B cell (primary cell): ENCODE measurements at regions not wholly inside any gene's neighbourhood (a gene's known extent, or its start where the extent isn't known, plus 50 kb on each side); places are given as distances from the start of the nearest gene placed in this dataset.
"Not testable (repeated sequence)": the region's sequence is repeated elsewhere in the genome, so short reads cannot be mapped to it uniquely, and the experiment has no call there.

Experiments
- ATAC-seq: fragments of 200-7000 bp; cut with Tn5 transposase; one replicate; pipeline ENCODE4 v1.10.0; 2021; ENCODE audit warnings: low read depth, mild to moderate bottlenecking, moderate number of reproducible peaks, moderate library complexity
- CTCF ChIA-PET: fragments of 350-600 bp; sonication (Branson Sonifier 250); formaldehyde crosslinking; loops from one replicate; lab custom pipeline; 2021; ENCODE audit warnings: antibody characterized with exemption, inconsistent platforms; lab: Charles Lee
- POLR2A ChIA-PET: fragments of 350-600 bp; sonication (Branson Sonifier 250); formaldehyde crosslinking; loops from one replicate; lab custom pipeline; 2021; ENCODE audit warnings: antibody characterized with exemption; lab: Charles Lee
- DNase-seq: peaks from one replicate; pipeline ENCODE4 v3.0.0; 2013
- H2AFZ ChIP-seq: 2 replicates; pipeline ENCODE4 v1.6.1; 2012; ENCODE audit warnings: mild to moderate bottlenecking, low read depth, low read length; ENCODE audit not compliant: insufficient read depth, poor library complexity, severe bottlenecking
- H3K27ac ChIP-seq, 2 donors: 1 replicate in 1 of 2; 2 replicates in 1 of 2; pipeline ENCODE4 v1.5.1; 2012 to 2013; ENCODE audit warnings: low read length in 2 of 2, mild to moderate bottlenecking in 2 of 2, moderate library complexity in 1 of 2
- H3K27me3 ChIP-seq, 4 experiments: fragments of 200-600 bp in 1 of 4; sonication (generic) in 1 of 4; replicated peaks in 1 of 4; 1 replicate in 2 of 4; 2 replicates in 2 of 4; pipeline versions ENCODE4 v1.6.1 to v1.7.0; 2013 to 2016; ENCODE audit warnings: low read length in 3 of 4, mild to moderate bottlenecking in 2 of 4, mixed read lengths in 1 of 4, moderate library complexity in 1 of 4; ENCODE audit not compliant: insufficient read depth in 4 of 4, control insufficient read depth in 3 of 4; ENCODE audit errors: control extremely low read depth in 1 of 4
- H3K36me3 ChIP-seq, 2 experiments: replicated peaks in 1 of 2; 1 replicate in 1 of 2; 2 replicates in 1 of 2; pipeline versions ENCODE4 v1.6.1 to v1.7.1; 2013; ENCODE audit warnings: low read length in 1 of 2; ENCODE audit not compliant: insufficient read depth in 2 of 2, control insufficient read depth in 1 of 2; ENCODE audit errors: control extremely low read depth in 1 of 2, extremely low read depth in 1 of 2
- H3K4me1 ChIP-seq, 2 donors: fragments of 200-600 bp in 1 of 2; sonication (generic) in 1 of 2; 1 replicate in 1 of 2; 2 replicates in 1 of 2; pipeline versions ENCODE4 v1.5.1 to v1.6.1; 2013 to 2017; ENCODE audit warnings: low read length in 2 of 2; ENCODE audit not compliant: control insufficient read depth in 2 of 2, insufficient read depth in 2 of 2
- H3K4me2 ChIP-seq: replicated peaks from 2 replicates; pipeline ENCODE3; 2012; ENCODE audit warnings: mild to moderate bottlenecking, low read depth, low read length; ENCODE audit not compliant: poor library complexity, severe bottlenecking
- H3K4me3 ChIP-seq, 5 experiments: fragments of 200-600 bp in 1 of 5; sonication (generic) in 1 of 5; 1 replicate in 3 of 5; 2 replicates in 2 of 5; pipeline versions ENCODE4 v1.5.1 to v1.7.0; 2011 to 2016; ENCODE audit warnings: low read length in 4 of 5, mild to moderate bottlenecking in 4 of 5, low read depth in 2 of 5, control low read depth in 1 of 5, moderate library complexity in 1 of 5; ENCODE audit not compliant: insufficient read depth in 1 of 5; ENCODE audit errors: control extremely low read depth in 1 of 5, extremely low read depth in 1 of 5
- H3K79me2 ChIP-seq: fragments of 200-600 bp; sonication (generic); one replicate; pipeline ENCODE4 v1.6.0; 2016; ENCODE audit warnings: low read length; ENCODE audit not compliant: control insufficient read depth, insufficient read depth
- H3K9ac ChIP-seq: fragments of 200-600 bp; sonication (generic); 2 replicates; pipeline ENCODE4 v1.6.1; 2017; ENCODE audit warnings: mild to moderate bottlenecking, low read length, moderate library complexity
- H3K9me3 ChIP-seq, 3 donors: one replicate each; pipeline versions ENCODE4 v1.6.1 to v1.7.1; 2013; ENCODE audit warnings: low read length in 2 of 3; ENCODE audit not compliant: control insufficient read depth in 2 of 3, insufficient read depth in 1 of 3; ENCODE audit errors: control extremely low read depth in 1 of 3
- H4K20me1 ChIP-seq: 2 replicates; pipeline ENCODE4 v1.6.0; 2012; ENCODE audit warnings: mild to moderate bottlenecking, low read length; ENCODE audit not compliant: insufficient read depth, control insufficient read depth, poor library complexity, severe bottlenecking
- H3K27ac Mint-ChIP-seq: one replicate; pipeline ENCODE4 v1.8.0; 2021; ENCODE audit warnings: mixed read lengths
- H3K27me3 Mint-ChIP-seq: one replicate; pipeline ENCODE4 v1.8.0; 2021; ENCODE audit warnings: mixed read lengths
- H3K4me1 Mint-ChIP-seq: one replicate; pipeline ENCODE4 v1.8.0; 2021; ENCODE audit warnings: mixed read lengths
- H3K4me3 Mint-ChIP-seq: one replicate; pipeline ENCODE4 v1.8.0; 2021; ENCODE audit warnings: mixed read lengths
- H3K9me3 Mint-ChIP-seq: one replicate; pipeline ENCODE4 v1.8.0; 2022; ENCODE audit warnings: mixed read lengths; ENCODE audit not compliant: insufficient read depth
- CTCF ChIP-seq: fragments of 200-600 bp; IDR thresholded peaks from one replicate; pipeline ENCODE4 v1.8.0; 2022; ENCODE audit warnings: antibody characterized with exemption, mild to moderate bottlenecking
- EZH2 ChIP-seq: IDR thresholded peaks from 2 replicates; pipeline ENCODE4 v1.6.1; 2012; ENCODE audit warnings: borderline replicate concordance, low read depth, mild to moderate bottlenecking, moderate library complexity, low read length; ENCODE audit not compliant: insufficient read depth, poor library complexity, severe bottlenecking
- WGBS: methylation state at CpG from one replicate; pipeline ENCODE4 v1.1.5; 2013; ENCODE audit warnings: missing lambda C conversion rate; ENCODE audit not compliant: insufficient coverage; 5-methylcytosine and 5-hydroxymethylcytosine counted together
- intact Hi-C: fragments of 100-400 bp; cut with micrococcal nuclease; formaldehyde crosslinking; loops from one replicate; pipeline ENCODE4 v1.10.0; 2022

GRCh38 chr2:35114765-35115164, 1240.8 kb upstream of the CRIM1 start:
- intact Hi-C loops, result no loop called here
- no peaks in the 10 kb centered on the region for H3K4me1 Mint-ChIP-seq
- H3K27me3 ChIP-seq, result no peaks in the 10 kb centered on the region
- ChIA-PET POLR2A (no interaction called here), CTCF (no interaction called here)
- H3K4me3 ChIP-seq, result no peak overlapping the region
- ATAC-seq (no peak), DNase-seq (no peak)
- H3K9me3 Mint-ChIP-seq, result no peaks in the 10 kb centered on the region
- H3K27me3 Mint-ChIP-seq, result no peaks in the 10 kb centered on the region
- no peak overlapping the region for H2AFZ ChIP-seq
- no peak overlapping the region for H3K4me2 ChIP-seq
- no peaks in the 10 kb centered on the region for H3K79me2 ChIP-seq
- H3K9ac ChIP-seq, result no peak overlapping the region
- no peaks in the 10 kb centered on the region for H3K36me3 ChIP-seq
- H4K20me1 ChIP-seq, result no peaks in the 10 kb centered on the region
- no peaks in the 10 kb centered on the region for H3K4me1 ChIP-seq
- no peak overlapping the region for H3K27ac ChIP-seq
- 100% methylated on average over 1 of the region's 2 CpGs for WGBS
- peaks cover 0 to 9% (median 0%) of the 10 kb centered on the region in 3 donors for H3K9me3 ChIP-seq
- TF ChIP-seq CTCF, result no peak
- no peak for TF ChIP-seq EZH2
- no peak overlapping the region for H3K27ac Mint-ChIP-seq
- no peak overlapping the region for H3K4me3 Mint-ChIP-seq

GRCh38 chr2:35112367-35112766, 1243.2 kb upstream of the CRIM1 start:
- H3K27ac Mint-ChIP-seq, H3K27ac ChIP-seq, H2AFZ ChIP-seq, ATAC-seq, H3K4me3 Mint-ChIP-seq, H3K79me2 ChIP-seq, DNase-seq, H3K9ac ChIP-seq, H3K4me1 ChIP-seq, H3K27me3 ChIP-seq, H3K4me1 Mint-ChIP-seq, intact Hi-C loops, POLR2A ChIA-PET, H3K36me3 ChIP-seq, H3K4me2 ChIP-seq, H3K9me3 Mint-ChIP-seq, CTCF ChIA-PET, H4K20me1 ChIP-seq, H3K4me3 ChIP-seq, H3K27me3 Mint-ChIP-seq, H3K9me3 ChIP-seq: not testable (repeated sequence)
- 100% methylated on average over 2 of the region's 10 CpGs for WGBS
